ENCODE measurements at regions not wholly inside any gene's neighbourhood (a gene's known extent, or its start where the extent isn't known, plus 50 kb on each side); places are given as distances from the start of the nearest gene placed in this dataset.

DNA sequence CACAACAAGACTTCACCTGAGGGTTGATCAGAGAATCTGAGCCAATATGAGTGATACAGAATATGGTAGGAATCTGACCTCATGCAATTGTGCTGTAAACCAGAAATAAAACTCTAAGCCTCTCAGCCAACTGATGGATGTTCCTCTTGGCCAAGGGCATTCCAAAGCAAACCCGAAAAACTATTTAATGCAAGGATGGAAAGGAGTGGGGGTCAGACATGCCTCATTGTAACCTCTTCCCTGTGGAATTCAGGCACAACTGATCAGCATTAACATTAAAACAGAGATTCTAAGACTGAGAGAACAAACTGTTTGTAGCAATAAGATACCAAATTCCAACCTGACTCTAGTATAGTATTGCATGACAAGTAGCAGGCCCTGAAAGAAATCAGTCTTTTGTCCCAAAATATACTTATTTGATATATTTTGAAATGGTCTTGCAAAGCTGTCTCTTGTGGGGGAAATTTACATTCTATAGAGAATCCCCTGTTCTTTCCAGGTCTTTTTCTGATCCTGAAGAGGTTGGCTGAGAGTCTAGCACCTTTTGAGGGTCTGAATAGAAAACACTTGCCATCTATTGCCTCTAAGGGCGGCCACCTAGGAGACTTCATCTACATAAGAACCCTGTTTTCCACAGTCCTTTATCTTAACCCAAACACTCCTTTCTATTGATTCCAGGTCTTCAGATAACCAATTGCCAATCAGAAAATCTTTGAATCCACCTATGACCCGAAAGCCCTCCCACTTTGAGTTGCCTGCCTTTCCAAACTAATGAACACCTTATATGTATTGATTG lies 50.4 kb upstream of the WDR11 start:
- Histone ChIP-seq H3K36me3 (no peaks in the 10 kb centered on the region), H3K4me3 (no peak overlapping the region), H3K9me3 (no peaks in the 10 kb centered on the region), H3K27ac (no peak overlapping the region), H3K4me1 (no peaks in the 10 kb centered on the region), H3K27me3 (no peaks in the 10 kb centered on the region)
- 64 to 72% methylated on average over 3 of the region's 3 CpGs for whole genome bisulfite sequencing, 2 donors
- no peak for TF ChIP-seq EP300 (IDR thresholded peaks at IDR 0.05)
- TF ChIP-seq, protein P1, sequence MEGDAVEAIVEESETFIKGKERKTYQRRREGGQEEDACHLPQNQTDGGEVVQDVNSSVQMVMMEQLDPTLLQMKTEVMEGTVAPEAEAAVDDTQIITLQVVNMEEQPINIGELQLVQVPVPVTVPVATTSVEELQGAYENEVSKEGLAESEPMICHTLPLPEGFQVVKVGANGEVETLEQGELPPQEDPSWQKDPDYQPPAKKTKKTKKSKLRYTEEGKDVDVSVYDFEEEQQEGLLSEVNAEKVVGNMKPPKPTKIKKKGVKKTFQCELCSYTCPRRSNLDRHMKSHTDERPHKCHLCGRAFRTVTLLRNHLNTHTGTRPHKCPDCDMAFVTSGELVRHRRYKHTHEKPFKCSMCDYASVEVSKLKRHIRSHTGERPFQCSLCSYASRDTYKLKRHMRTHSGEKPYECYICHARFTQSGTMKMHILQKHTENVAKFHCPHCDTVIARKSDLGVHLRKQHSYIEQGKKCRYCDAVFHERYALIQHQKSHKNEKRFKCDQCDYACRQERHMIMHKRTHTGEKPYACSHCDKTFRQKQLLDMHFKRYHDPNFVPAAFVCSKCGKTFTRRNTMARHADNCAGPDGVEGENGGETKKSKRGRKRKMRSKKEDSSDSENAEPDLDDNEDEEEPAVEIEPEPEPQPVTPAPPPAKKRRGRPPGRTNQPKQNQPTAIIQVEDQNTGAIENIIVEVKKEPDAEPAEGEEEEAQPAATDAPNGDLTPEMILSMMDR (IDR thresholded peaks at IDR 0.05): no peak
- no peak for DNase-seq (ENCODE audit: low spot score in 2 of 2)

Data from tibial nerve (tissue), 4 donors.